GM18511 (cell line): ENCODE measurements at regions not wholly inside any gene's neighbourhood (a gene's known extent, or its start where the extent isn't known, plus 50 kb on each side); places are given as distances from the start of the nearest gene placed in this dataset.

Experiments
- ATAC-seq: cut with Tn5 transposase; IDR thresholded peaks from one replicate; pipeline ENCODE4 v1.9.1; 2021; ENCODE audit warnings: mild to moderate bottlenecking, moderate library complexity; ENCODE audit not compliant: unreplicated experiment

DNA sequence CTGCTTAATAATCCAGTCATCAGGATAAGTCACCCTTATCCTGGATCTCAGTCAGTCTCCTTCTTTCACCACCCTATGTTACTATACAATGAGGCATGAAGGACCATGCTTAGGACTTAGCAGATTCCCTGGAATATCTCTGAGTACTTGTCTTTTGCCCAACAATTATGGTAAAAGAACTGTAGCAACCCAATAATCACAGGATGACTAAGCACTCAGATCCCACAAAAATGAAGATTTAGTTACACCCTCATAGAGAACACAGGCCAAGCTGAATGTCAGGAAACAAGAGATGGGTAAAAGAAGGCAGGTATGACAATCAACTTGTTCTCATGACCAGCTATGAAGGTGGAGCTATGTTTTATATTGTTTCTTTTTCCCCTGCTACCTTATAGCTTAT lies 91.4 kb downstream of the EDN1 start:
- ATAC-seq: no peak

DNA sequence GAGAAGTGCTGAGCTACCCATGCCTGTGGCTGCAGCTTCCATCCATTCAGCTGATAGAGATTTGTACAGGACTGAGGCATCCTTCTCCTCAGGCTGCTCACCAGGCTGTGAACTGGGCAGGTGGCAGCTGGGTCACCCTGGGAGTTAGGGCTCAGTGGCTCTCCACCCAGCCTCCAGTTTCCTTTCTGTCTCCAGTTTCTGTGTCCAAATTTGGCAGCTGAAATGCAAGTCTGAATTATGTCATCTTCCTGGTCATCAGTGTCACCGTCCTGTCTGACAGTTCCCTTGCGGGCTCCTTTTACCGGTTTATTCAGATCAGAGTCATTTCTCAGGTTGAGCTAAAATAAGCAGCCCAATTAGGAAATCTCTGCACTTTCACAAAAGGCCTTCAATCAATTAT lies 93.3 kb downstream of the EDN1 start:
- ATAC-seq: peak; percentile 96

- ATAC-seq: no peak
Observed at GRCh38 chr6:12384357-12384912, 94.3 kb downstream of the EDN1 start.

DNA sequence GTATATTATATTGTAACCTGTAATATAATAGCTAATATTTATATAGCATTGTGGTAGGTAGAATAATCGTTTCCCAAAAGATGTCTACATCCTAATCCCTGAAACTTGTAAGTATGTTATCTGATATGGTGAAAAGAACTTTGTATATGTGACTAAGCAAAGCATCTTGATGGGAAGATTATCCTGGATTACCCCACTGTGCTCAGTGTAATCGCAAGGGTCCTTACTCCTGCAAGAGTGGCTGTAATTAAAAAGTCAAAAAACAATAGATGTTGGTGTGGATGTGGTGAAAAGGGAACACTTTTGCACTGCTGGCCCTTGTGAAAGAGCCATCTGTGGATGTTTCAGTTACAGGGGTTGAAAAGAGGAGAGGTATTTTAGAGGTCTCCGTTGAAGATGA lies 95.2 kb downstream of the EDN1 start:
- ATAC-seq: no peak

DNA sequence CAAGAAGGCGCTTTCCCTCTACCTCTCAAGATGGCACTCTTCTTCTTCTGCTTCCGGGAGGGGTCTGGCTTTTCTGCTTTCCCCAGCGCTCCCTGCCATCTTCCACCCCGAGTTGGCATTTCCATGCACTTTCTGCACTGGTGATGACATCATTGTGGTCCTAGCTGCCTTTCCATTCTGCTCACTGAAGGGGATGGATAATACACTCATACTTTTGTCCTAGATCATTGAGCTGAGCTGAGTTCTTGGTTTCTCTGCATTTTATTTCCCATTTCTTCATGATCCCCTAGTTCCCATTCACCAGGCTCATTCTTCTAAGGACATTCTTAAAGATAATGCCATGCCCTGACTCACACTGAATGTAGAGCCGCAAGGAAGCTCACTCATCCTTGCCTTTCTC lies 96.7 kb downstream of the EDN1 start:
- no peak for ATAC-seq

- no peak for ATAC-seq
Observed at GRCh38 chr6:12391472-12391871, 101.3 kb downstream of the EDN1 start.

GRCh38 chr6:12392490-12392889 lies 102.3 kb downstream of the EDN1 start:
- ATAC-seq: no peak

DNA sequence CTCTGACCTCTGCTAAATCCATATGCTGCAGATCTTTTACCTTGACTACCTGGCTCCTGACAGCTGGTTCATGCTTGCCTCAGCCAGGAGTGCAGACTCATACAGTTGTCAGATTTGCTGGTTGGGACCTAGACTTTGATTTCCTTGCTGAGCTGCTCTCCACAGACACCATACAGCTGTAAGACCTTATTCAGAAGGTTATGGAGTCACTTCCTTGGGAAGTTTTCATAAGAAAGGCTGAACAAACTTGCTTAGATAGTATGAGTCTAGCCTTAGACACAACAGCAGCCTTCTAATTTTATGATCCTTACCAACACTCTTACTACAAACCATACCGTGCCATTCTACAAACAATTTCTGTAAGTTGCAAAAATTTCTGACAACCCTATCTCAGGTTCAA lies 102.9 kb downstream of the EDN1 start:
- no peak for ATAC-seq

- ATAC-seq: no peak
Observed at GRCh38 chr6:12394170-12394569, 104.0 kb downstream of the EDN1 start.

DNA sequence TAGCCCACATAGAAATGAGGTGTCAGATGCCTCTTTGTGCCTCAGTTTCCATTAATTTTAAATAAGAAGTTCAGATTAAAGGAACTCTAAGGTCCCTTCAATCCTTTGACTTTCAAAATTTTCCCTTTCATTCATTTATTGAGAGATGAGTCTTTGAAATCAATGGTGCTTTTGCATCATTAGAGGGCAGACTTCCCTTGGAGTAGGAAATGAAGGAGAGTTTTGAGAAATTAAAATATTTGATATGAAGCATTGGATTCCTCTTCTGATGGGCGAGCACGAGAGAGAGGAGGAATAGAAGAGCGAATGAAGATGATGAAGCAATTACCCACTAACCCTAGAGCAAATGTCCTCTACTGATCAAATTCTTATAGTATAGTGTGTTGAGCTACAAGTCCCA lies 105.7 kb downstream of the EDN1 start:
- ATAC-seq: no peak

DNA sequence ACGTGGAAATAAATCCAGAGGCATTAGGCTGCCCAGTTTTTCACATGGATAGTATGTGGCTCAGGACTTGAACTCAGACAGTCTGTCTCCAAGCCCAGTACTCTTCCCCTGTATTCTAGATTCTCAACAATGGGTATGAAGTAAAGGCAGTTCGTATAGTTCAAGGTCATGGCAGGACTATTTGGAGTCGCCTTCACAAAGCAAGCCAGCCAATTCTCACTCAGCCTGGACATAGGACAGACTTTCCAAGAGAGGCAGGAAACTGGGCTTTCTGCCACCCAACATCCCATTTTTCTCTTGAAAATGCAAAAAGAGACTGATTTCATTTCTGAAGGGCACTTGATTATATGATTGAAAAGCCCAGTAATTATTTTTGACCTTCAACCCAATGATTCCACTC lies 111.0 kb downstream of the EDN1 start:
- no peak for ATAC-seq

- no peak for ATAC-seq
Observed at GRCh38 chr6:12403201-12403826, 113.2 kb downstream of the EDN1 start.

DNA sequence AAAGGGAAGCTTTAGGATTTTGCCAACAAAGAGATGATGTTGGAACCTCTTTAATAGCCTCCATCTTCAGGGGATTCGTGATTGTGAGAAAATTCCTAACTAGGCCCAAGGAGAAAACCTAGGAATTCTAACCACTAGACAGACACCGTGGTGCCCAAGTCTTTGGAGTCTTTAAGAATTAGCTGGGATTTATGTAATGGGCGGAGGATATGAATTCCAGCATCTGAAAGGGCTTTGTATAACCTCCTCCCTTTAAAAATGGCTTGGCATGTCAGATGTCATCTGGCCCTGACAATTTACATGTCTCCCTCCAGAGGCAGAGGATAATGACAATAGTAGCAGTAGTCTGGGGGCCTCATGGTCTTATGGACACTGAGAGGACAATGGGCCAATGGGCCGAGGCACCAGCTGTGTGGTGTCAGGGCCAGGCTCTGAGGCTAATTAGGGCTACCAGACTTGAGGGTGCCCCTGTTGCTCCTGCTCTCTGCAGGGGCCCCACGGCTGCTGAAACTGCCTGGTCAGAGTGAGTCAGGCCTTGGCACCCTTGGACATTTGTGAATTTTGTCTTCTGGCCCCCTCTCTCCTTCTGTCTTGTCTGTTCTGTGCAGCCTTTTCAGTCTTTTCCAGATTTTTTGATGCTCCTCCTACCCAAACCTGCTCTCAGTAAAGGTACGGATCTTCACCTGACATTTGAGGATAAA lies 113.9 kb downstream of the EDN1 start:
- ATAC-seq: no peak

- no peak for ATAC-seq
Observed at GRCh38 chr6:12404651-12405050, 114.5 kb downstream of the EDN1 start.

- no peak for ATAC-seq
Observed at GRCh38 chr6:12408752-12409151, 118.6 kb downstream of the EDN1 start.

DNA sequence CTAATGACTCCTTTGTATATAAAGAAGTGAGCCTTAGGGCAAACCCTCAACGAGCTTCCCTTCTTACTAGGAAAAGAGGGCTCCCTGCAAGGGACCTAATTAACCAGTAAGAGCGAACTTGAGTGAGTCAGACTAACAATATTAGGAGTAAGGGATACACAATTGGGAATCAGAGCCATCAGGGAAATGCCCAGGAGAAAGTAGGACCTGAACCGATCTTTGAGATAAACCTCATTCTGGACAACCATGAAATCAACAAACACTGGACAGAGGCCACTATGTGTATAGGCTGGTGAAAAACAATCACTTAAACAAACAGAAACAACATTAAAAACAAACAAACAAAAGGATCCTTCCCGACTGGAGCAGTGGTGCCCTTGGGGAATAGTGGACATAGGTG lies 120.8 kb downstream of the EDN1 start:
- ATAC-seq: no peak

- no peak for ATAC-seq
Observed at GRCh38 chr6:12414096-12414675, 124.0 kb downstream of the EDN1 start.

DNA sequence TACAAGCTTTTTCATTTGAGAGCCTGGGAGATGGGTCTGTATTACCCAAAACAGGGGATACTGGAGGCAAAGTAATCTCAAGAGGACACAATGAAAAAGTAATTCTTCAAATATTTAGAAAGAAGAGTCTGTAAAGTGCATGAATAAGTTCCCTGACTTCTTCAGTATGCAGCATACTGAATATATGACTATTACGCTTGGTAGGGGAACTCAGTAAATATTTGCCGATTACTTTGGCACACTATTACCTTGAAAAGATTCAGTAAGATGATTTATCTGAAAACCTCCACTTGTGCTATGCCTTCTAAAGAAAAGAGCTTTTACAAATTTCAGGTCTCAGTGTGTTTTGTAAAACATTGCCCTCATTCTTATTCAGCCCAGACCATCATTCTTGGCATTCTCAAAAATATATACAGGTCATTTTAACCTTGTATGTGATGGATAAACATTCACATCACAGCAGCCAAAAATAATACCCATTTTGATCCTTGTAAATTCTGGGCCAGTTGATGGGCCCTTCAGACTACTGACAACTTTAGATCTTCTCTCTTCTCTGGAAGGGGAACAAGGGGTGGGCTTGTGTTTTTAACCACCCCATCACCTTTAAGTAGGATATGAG lies 125.9 kb downstream of the EDN1 start:
- no peak for ATAC-seq

DNA sequence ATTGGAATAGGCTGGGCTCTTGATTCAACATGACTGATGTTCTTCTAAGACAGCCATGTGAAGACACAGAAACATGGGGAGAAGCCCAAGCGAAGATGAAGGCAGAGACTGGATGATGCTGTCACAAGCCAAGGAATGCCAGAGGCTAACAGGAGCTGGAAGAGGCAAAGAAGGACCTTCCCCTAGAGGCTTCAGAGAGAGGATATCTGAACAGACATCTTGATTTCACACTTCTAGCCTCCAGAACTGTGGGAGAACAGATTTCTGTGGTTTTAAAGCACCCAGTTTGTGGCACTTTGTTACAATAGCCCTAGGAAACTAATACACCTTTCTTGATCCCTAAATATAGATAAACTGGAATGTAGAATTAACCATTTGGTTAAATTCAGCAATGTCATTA lies 127.0 kb downstream of the EDN1 start:
- no peak for ATAC-seq

DNA sequence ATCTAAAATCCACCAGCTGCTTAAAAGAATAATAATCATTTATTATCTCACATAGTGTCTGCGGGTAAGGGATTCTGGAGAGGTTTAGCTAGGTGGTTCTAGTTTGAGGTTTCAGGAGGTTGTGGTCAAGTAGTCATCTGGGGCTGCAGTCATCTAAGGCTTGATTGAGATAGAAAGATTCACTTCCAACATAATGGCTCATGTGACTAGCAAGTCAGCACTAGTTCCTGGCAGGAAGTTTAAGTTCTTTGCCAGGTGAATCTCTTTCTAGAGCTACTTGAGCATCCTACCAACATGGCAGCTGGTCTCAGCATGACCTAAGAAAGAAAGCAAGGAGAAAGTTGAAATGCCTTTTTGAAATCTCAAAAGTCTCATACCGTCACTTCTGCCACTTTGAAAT lies 128.8 kb downstream of the EDN1 start:
- no peak for ATAC-seq

DNA sequence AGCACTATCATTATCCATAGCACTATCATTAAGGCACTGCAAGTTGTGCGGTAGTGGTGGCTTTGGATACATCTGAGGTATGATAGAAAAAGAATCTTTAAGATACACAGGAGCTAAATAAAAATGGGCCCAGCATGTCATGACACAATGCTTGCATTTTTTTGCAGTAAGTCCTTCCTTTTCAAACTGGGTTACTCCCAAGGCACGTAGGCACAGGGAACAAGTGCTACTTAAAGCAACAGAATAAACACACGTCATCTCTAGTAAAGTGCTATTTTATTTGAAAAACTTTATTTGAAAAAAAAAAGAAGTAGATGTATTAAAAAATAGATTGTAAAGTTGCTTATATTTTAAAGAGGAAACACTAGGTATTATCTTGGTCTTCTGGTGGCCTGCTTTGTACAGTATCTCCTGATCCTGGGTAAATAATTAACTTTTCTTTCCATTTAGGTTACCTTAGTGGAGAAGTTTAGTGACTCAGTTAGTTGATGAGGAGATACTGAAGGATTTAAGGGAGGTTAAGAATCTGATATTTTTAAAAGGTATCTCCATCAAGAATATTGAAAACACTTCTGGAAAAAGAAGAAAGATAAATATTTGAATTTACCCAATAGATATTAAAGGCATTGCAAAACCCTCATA lies 129.6 kb downstream of the EDN1 start:
- no peak for ATAC-seq
